Coronary artery (tissue), 2 donors: ENCODE measurements at regions not wholly inside any gene's neighbourhood (a gene's known extent, or its start where the extent isn't known, plus 50 kb on each side); places are given as distances from the start of the nearest gene placed in this dataset.

Experiments used
- DNase-seq: peaks from one replicate; pipeline ENCODE4 v3.0.0-alpha.2; 2017; ENCODE audit warnings: low spot score
- H3K27ac ChIP-seq, 2 donors: fragments of 200-600 bp; sonication (generic); one replicate each; pipeline ENCODE4 v1.5.1; 2016 to 2019
- H3K4me3 ChIP-seq: fragments of 200-600 bp; sonication (generic); 2 replicates; pipeline ENCODE4 v1.5.1; 2016; ENCODE audit warnings: mild to moderate bottlenecking, moderate library complexity
- CTCF ChIP-seq: fragments of 200-600 bp; sonication (generic); IDR thresholded peaks from one replicate; pipeline ENCODE4 v1.5.1; 2019; ENCODE audit warnings: antibody characterized with exemption

GRCh38 chr2:59538398-59538911 is 1015.0 kb downstream of the BCL11A start:
- no peak for DNase-seq

GRCh38 chr2:59532808-59533207 is 1020.6 kb downstream of the BCL11A start:
- H3K4me3 ChIP-seq, result no peak overlapping the region
- TF ChIP-seq CTCF, result no peak
- DNase-seq, result no peak
- H3K27ac ChIP-seq, result no peak overlapping the region

More at GRCh38 chr2:59538398-59538911, 1015.0 kb downstream of the BCL11A start:
- H3K27ac ChIP-seq, result no peak overlapping the region
- H3K4me3 ChIP-seq, result no peak overlapping the region
- no peak for TF ChIP-seq CTCF

GRCh38 chr2:59530258-59530657 is 1023.2 kb downstream of the BCL11A start:
- Histone ChIP-seq H3K4me3 (no peak overlapping the region), H3K27ac (no peak overlapping the region)
- no peak for TF ChIP-seq CTCF
- no peak for DNase-seq

GRCh38 chr2:59529726-59530125 is 1023.7 kb downstream of the BCL11A start:
- DNase-seq, result no peak
- Histone ChIP-seq H3K27ac (no peak overlapping the region), H3K4me3 (no peak overlapping the region)
- TF ChIP-seq CTCF, result no peak

GRCh38 chr2:59528525-59528924 is 1024.9 kb downstream of the BCL11A start:
- no peak overlapping the region for H3K4me3 ChIP-seq
- TF ChIP-seq CTCF, result no peak
- DNase-seq, result no peak
- no peak overlapping the region for H3K27ac ChIP-seq

GRCh38 chr2:59502981-59503380 is 1050.5 kb downstream of the BCL11A start:
- no peak overlapping the region for H3K27ac ChIP-seq
- no peak overlapping the region for H3K4me3 ChIP-seq
- no peak for DNase-seq
- TF ChIP-seq CTCF, result no peak

GRCh38 chr2:59490994-59491393 is 1062.5 kb downstream of the BCL11A start:
- no peak for DNase-seq
- no peak overlapping the region for H3K27ac ChIP-seq
- TF ChIP-seq CTCF, result no peak
- H3K4me3 ChIP-seq, result no peak overlapping the region
